GM18907 (cell line): ENCODE measurements at regions not wholly inside any gene's neighbourhood (a gene's known extent, or its start where the extent isn't known, plus 50 kb on each side); places are given as distances from the start of the nearest gene placed in this dataset.
"Not testable (repeated sequence)": the region's sequence is repeated elsewhere in the genome, so short reads cannot be mapped to it uniquely, and the experiment has no call there.

Source experiments
- ATAC-seq: cut with Tn5 transposase; IDR thresholded peaks from one replicate; pipeline ENCODE4 v1.9.1; 2021; ENCODE audit warnings: mild to moderate bottlenecking, moderate library complexity; ENCODE audit not compliant: unreplicated experiment

DNA sequence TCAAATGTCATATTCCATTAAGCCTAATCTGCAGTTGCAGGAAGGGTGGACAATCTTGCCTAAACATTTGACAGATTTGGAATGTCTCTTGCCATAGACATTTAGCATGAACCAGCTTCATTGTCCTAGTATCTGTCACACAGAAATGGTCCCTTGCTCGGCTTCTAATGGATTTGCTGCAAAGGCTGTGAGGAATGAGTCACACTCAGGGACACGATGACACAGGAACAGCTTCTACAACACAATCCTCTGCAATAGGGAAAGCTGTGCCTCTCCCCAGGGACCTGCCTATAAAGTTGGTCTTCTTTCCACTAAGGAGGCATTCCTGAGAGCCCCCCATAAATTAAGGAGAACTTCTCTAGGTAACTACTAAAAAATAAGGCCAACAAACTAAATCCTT lies 155.1 kb upstream of the L3MBTL4 start:
- no peak for ATAC-seq

DNA sequence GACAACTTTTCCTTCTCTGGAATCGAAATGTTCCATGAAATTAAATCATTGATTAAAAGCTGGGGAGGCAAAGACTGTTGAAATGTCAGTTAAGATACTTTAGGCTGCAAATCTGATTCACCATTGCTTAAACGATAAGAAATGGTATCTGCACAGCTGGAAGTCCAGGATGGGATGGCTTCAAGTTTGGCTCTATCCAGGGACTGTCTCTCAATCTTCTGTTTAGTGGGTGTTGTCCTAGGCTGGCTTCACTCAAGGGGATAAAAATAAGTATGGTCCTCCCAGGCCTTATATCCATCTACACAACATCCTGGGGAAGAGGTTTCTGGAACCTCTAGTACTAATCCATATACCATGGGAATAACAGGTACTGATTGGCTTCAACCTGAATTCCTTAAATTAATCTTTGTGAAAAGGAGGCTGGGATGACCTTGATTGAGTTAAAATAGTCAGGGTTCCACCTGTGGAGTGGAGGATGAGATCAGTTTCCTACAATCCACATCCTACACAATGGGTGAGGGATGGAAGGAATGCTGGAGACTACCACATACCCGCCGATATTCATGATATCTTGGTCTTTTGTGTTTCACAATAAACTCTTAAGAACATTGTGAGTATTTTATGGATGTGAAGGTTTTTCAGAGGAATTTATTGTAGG lies 156.0 kb upstream of the L3MBTL4 start:
- no peak for ATAC-seq

DNA sequence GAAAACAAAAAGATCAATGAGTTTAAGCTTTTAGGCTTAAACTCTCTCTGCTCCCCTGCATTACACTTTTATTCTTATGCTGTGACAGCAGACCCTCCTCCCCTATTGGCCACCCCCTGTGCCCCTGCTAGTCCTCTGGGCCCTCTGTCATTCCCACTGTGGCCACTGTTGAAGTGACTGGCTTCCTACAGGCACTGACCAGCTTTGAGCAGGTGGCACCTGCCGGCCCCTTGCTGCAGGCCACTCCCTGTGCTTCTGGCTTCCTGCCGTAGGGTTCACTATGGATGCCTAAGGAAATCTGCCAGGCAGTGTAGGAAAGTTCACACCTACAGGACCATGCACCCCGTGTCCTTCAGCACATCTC lies 156.5 kb upstream of the L3MBTL4 start:
- no peak for ATAC-seq

DNA sequence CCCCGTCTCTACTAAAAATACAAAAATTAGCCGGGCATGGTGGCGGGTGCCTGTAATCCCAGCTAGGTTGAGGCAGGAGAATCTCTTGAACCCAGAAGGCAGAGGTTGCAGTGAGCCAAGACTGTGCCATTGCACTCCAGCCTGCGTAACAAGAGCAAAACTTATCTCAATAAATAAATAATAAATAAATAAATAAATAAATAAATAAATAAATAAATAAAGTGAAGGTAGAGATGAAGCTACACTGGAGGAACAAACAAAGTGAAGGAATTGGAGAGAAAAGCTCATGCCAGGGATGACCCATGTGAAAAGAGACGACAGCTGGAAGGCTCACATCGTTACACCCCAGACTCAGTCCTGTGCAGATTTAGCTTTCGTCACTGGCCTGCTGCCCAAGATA lies 157.3 kb upstream of the ARHGAP28 start:
- ATAC-seq: not testable (repeated sequence)

DNA sequence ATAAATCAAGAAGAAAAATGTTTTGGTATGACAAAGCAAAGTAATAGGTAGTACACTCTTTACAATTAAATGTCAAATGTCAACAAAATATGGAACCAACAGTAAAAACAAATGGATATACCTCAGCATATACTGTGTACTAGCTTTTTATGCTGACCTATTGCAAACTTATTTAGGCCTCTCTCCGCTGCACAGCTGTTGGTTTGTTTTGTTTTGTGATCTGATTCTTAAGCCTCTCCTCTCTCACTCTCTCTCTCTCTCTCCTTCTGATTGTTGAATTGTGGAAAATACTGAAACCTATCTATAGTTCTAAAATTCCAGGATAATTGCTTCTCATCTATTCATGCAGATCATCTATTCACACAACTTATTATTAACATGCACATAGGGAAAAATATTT lies 154.9 kb upstream of the ARHGAP28 start:
- ATAC-seq: no peak

DNA sequence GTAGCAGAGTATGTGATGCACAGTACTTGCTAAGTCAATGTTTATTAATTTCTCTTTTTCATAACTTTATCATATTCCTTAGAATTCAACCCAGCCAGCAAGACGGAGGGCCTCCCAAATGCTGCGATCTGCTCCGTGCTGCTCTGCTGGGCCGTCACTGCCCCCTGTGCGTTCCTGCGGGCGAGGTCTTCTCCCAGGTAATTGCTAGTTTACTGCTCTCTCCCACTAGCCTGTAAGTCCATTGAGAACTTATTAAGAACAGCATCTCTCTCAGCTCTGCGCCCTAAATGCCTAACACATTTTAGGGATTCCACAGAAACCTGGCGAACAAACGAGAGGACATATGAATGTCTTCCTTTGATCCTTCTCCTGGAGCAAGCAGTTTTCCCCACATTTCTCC lies 153.6 kb upstream of the ARHGAP28 start:
- ATAC-seq: no peak

DNA sequence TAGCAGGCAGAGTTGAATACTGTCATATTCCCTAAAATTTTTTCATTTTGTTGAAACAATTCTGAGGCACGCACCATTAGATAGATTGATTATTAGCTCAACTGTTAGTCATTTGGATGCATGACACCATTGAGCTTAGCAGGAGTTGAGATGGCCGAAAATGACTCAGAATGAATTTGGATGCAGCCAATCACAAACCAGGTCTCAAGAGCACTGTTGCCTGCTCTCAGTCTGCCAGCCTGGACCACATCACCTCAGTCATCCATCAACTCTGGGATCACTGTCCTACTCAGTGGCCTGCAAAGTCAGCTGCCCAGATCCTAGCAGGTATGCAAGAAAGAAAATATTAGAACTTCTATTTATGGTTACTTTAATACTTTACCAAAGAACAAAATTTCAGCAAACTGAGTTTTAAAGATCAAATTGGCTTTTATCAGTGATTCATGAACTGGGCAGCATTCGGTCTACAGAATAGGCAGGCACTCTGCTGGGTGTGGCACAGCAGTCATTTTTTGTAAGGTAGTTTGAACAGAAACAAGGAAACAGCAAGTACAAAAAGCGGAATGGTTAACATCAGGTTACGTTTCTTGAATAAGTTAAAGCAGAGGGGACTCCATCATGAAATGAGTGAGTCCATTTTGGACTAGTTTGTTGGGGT lies 152.7 kb upstream of the ARHGAP28 start:
- ATAC-seq: no peak

DNA sequence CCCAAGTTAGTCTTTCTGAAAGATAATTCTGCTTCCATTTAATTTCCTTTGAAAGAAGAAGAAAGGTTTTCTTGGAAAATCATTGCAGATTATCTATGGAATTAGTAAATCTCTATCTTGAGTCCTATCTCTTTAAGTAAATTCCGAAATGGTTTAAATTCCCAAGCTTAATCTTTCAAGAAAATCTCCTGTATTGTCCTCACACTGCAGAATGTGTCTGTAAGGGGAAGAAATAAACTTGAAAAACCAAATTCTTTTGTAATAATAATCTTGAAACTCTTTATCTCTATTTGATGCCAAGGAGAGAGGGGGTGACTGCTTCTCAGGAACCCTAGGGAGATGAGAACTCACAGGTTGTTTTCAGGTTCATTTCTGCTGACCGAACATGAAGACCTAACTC lies 150.8 kb upstream of the ARHGAP28 start:
- ATAC-seq: no peak

DNA sequence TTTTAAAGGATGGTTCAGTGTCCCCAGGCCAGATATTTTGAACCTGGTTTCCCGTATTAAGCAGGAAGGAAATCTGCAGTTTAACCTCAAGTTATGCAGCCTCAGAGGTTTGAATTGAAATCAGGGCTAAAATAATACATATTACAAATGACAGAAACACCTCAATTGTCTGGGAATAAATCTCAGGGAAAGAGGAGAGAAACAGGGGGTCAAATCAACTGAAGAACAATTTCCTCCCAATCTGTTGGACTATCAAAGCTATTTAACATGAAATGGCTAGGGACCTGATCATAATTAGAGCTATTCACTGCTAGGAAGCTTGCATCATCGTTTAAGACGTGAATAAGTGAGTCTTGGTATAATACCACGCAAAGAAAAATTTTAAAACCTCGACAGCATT lies 150.0 kb upstream of the ARHGAP28 start:
- ATAC-seq: no peak

DNA sequence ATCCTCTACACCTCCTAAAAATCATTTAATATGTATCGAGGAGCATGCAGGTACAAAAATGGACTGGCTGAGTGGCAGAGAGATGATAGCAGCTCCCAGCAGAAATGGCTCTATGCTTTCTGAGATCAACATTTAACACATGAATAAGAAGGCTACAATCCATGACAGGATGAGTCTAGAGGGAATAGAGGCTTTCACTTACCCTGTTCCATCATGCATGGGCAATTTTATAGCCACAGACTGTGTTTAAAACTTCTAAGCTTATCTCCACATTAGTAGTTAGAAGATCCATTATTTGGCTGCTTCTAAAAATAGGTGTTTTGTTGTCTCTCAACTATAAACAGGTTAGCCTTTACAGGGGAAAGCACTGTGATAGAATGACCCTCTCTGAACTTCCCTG lies 149.1 kb upstream of the ARHGAP28 start:
- no peak for ATAC-seq

DNA sequence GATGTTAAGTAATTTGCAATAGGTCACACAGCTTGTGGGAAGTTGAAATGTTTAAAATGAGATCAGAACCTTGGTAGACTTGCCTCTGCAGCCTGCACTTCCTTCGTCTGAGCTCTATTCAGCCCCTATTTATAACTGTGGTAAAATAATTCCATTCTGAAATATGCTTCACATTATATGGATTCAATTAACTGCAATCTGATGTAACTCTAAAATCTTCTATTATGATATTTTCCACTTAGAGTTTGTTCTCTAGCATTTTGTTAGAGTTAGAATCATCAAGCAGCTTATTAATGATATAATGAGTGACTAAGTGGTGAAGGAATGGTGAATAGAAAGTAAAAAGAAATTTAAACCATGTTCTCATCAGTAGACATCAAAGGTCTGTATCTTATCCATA lies 139.6 kb upstream of the ARHGAP28 start:
- ATAC-seq: no peak

DNA sequence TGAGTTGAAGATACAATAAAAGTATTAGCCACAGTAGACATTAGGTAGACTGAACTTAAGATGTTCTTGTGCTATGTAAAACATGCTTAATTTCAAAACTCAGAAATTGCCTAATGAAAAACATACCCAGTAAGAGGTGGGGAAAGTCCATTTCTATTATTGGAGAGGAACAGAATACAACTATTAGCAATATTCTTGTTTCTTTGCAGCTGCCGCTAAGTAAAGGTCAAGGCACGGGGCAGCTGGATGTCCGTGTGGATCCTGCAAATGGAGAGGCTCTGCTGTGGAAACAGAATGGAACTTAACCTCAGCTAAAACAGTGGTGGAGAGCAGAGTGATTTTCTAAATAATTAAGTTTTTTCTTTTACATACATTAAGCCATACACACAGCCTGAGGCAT lies 139.2 kb upstream of the ARHGAP28 start:
- ATAC-seq: no peak

DNA sequence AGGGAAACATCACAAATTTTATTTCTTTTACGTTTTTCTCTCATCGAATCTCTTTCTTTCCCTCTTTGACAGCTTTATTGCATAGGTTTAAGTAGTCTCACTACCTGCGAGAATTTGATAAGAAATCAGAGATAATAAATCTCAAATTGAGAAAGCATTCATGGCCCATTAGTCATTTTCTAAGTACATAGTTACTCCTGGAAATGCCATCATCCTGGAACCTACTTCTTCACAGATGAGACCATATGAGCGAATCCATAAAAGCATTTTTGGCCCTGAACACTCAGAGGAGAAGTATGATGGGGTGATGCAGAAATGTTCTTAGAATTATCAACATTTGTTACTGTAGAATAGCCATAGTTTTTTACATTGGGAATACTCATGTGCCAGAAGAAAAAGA lies 138.0 kb upstream of the ARHGAP28 start:
- no peak for ATAC-seq

DNA sequence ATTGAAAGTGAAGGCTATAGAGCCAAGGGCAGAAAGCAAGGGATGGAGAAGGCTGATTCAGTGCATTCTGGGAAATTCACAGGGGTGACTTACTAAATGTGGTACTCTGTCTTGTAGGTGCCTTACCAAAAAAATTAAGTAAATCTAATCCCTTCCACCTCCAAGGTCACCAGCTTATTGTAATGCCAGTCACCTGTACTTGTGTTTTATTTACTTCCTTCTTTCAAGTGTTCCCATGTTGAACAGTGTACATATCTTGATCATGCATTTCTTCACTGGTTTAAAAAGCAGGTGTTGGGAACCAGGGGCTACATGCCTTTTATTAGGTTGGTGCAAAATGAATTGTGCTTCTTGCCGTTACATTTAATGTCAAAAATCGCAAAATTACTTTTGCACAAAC lies 137.0 kb upstream of the ARHGAP28 start:
- ATAC-seq: no peak

DNA sequence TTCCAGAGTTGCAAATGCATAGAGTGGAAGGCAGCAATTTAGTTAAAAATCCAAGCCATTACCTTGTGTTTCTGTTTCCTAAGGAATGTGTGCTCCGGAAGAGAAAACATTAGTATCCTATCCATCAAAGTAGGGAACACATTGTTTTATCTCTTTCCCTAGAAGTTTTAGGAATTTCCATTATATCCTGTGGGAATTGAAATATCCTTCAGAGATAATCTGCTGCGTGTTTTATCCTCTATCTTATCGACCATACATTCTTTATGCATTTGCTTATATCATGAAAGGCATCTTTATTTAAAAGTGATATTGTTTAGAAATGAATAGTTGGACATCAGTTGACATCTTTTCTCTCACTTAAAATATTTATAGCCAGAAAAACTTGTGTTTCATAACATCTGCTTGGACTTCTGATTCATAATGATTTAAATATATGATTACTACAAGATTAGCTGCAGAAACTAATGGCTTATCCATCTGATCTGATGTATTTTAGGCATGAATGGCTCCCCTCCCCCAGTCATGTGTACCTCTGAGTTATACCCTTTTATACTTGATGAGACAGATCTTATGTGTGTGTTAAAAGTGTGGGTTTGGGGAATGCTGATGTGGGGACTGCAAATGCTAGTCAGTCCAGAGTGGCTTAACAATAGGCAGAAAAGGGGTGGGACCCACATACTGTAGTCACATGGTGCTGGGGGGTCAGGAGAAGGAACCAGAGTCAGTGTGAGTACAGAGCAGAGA lies 136.2 kb upstream of the ARHGAP28 start:
- no peak for ATAC-seq

DNA sequence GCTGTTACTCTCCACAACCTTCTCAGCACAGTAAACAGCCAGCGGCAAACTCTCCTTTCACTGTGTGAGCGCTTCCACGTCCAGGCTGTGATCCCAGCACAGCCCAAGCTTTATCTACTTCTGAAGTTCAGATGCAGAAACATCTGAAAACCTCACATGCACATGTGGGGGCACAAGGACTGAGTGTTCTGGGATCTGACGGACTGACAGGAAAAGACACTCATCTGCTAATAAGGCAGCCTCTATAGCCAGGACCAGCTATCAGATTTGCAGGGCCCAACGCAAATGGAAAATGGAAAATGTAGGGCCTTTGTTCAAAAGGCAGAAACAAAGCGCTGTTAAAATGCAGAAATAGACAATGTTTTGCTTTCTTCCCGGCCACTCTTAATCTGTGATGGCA lies 133.8 kb upstream of the ARHGAP28 start:
- no peak for ATAC-seq

DNA sequence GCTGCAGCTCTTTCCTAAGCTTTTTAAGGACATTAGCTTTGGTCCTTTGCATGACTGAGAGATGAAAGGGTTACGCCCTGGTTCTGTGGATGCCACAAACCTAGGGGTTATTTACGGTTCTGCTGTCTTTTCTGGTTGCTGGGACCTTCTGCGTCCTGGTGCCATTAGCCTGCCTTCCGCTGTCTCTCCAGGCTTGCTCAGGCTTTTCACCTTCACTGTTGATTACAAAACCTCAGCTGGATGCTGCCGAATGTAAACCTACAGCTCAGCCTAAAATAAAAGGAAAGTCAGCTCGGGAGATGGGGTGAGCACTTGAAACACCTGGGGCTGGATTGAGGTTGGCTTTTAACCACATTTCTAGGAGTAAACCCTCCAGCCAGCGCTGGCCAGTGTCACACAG lies 130.9 kb upstream of the ARHGAP28 start:
- ATAC-seq: no peak

DNA sequence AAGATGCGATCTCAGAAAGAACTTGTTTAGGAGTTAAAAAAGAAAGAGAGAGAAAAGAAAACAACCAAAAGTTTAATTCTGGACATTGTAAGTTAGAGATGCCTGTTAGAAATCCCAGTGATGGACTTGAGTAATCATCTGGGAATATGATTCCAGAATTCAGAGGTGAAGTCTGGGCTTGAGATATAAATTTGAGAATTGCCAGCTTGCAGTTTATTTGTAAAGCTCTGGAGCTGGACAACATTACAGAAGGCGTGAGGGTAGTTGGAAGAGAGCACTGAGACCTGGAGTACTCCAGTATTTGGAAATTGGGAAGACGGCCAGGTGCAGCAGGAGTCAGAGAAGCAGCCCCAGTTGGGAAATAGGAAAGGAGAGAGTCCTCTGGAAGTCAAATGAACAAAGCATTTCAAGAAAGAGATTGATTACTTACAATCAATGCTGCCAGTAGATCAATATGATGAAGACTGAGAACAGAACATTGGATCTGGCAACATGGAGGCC lies 128.8 kb upstream of the ARHGAP28 start:
- no peak for ATAC-seq

DNA sequence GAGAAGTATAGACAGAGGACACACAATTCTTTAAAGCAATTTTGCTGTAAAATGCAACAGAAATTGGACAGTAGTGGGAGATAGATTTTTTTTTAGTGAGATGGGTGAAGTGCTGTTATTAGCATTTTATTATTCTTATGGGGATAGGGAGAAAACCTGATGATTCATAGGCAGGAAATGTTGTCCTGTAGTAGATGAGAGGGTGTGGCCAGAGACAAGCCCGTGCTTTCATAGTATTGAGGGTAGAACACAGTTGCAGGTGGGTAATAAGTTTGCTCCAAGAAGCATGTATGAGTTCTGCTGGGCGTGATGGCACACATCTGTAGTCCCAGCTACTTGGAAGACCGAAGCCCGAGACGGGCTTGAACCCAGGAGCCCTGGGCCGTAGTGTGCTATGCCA lies 128.3 kb upstream of the ARHGAP28 start:
- no peak for ATAC-seq

DNA sequence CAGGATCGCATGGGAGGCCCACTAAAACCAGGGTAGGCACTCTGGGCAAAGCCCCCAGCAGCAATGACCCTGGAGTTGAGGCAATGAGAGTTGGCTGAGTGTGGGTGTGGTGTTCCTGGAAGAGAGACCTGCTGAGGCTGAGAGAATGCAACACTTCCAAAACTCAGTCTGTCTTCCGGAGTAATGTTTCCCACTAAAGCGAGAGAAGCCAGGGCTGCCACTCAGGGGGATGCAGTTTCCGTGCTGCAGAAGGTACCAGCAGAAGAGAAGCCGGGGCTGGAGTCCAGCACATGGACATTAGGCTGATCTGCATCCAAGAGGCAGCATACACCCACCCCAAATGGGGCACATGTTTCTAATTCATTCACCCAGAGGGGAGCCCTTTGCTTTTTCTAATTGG lies 127.2 kb upstream of the ARHGAP28 start:
- no peak for ATAC-seq

DNA sequence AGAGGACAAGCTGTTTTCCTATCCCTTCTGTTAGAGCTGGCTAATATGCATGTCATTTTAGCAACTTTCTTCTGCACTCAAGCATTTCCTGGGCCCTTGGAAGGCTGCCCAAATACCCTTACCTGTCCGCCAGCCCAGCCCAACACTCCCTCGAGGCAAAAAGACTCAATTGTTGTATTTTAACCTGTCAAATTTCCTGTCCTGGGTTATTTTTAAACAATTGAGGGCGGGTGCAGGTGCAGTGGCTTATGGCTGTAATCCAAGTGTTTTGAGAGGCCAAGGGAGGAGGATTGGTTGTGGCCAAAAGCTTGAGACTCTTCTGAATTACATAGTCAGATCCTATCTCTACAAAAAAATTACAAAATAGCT lies 125.0 kb upstream of the ARHGAP28 start:
- ATAC-seq: no peak

DNA sequence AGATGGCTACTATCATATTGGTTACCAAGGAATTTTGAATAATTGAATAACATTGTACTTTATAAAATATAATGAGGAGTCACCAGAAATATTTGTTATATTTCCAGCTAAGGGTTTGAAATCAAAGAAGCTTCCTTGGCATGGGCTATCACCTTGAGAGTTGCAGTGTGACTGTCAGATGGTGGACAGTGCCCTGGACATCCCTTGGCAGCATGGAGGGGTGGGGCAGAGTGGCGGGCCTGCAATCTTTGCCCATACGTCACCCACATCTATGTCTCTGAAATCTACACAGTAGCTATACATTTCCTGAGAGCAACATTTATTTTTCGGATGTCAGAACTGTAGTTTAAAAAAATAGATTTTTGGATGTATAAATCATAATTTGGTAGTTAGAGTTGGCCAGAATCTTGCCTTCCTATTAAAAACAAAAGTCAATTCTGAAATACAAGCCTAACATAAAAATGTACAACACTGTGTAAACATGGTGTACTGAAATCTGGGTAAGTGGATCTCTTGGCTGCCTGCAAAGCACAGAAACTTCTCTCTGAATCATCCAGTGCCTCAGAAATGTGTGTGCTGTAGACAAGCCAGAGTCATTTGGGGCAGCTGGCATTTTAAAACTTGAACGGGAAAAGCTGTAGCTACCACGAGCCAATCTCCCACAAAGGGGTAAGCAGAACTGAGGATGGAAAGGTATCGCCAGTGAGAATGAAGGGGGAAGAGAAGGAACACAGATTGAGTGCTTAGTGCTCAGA lies 124.2 kb upstream of the ARHGAP28 start:
- no peak for ATAC-seq
